ENCODE measurements at regions not wholly inside any gene's neighbourhood (a gene's known extent, or its start where the extent isn't known, plus 50 kb on each side); places are given as distances from the start of the nearest gene placed in this dataset.

DNA sequence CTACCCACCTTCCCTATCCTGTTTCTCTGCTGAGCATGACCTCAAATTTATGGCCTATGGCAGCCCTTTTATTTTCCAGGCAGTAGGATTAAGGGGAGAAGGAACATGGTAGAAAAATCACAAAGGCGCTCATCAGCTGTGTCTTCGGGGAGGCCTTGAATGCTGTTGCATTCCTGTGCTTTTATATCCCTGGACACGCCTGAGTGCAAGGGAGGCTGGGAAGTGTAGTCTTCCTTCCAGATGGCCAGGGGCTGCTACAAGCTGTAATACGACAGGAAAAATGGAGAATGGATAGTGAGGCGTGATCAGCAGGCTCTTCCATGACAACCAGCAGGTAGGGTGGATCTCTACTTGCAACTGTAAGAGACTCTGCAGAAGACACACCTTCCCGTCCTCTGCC is 210.9 kb upstream of the GGTLC1 start:
- DNase-seq (ENCODE audit: low read depth): no peak

DNA sequence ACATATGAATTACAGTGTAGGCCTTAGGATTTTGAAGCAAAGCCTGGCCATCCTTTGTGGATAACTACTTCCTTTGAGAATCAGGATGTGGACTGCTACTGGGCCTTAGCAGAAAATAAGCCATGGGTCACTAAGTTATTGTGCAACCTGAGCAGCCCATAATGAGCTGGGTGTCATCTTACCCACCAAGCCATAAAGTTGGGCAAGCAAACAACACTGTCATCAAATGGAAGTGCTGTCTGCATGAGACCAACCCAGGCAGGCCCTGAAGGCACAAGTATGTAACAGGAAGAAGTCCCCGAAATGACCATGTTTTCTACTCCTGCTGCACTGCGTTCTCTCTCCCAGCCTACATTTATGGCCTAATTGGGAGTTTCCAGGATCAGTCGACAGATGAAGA is 205.6 kb upstream of the GGTLC1 start:
- DNase-seq (ENCODE audit: low read depth): no peak

- no peak for DNase-seq (ENCODE audit: low read depth)
Observed at GRCh38 chr20:24190905-24191304, 202.3 kb upstream of the GGTLC1 start.

DNA sequence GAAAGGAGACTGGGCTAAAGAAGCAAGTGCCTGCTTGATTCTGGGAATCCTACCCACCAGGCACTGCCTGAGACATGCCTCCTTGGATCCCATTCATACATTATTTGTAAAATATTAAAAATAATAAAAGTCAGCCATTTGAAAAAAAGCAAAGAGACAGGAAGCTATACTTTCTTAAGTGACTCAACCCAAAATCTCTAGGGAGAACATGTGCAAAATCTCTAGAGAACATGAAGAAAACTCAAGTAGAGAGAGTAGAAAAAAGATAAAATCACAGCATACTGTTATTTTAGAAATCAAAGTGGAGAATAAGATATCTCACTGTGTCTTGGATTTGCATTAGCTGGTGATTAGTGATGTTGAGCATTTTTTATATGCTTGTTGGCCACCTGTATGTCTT is 197.2 kb upstream of the GGTLC1 start:
- DNase-seq (ENCODE audit: low read depth): no peak

- DNase-seq (ENCODE audit: low read depth): no peak
Observed at GRCh38 chr20:24181151-24181550, 192.6 kb upstream of the GGTLC1 start.

DNA sequence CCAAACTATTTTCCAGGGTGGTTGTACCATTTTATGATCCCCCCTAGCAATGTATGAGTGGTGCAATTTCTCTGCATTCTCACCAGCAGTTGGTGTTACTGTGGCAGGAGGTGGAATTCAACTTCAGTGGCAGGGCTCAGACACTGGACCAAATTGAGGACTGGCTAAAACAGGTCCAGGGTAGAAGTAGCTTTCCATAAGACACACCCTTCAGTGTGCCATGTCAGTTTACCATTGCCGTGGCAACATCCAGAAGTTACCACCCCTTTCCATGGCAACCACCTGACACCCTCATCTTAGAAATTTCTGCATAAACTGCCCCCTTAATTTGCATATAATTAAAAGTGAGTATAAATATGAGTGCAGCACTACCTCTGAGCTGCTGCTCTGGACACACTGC is 180.7 kb upstream of the GGTLC1 start:
- no peak for DNase-seq (ENCODE audit: low read depth)

DNA sequence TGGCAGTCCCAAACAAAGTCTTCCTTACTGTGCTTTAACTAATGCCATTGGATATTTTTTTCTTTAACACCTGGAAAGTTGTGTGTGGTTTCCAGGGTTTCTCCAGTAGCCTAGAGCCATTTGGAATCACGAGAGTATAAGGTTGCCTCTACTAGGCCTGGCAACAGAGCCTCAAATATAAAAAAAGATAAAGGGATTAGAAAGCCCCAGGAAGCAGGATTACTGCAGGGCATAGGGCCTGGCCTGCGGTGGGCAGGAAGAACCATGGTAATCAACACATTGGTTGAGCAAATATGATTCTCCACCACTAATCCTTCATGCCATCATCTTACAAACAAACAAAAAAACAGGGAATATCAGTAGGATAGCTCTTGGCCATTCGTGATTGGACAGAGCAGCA is 177.8 kb upstream of the GGTLC1 start:
- no peak for DNase-seq (ENCODE audit: low read depth)

DNA sequence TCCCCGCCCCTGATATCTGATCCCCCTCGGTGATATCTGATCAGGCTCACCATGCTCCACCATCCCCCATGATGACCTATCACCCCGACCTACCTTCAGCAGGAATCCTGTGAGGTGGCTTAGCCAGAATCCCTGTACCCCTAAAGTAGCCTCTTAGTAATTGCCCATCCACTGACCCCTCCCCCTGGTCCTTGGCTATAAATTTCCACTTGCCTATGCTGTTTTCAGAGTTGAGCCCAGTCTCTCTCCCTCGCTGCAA is 177.5 kb upstream of the GGTLC1 start:
- no peak for DNase-seq (ENCODE audit: low read depth)

DNA sequence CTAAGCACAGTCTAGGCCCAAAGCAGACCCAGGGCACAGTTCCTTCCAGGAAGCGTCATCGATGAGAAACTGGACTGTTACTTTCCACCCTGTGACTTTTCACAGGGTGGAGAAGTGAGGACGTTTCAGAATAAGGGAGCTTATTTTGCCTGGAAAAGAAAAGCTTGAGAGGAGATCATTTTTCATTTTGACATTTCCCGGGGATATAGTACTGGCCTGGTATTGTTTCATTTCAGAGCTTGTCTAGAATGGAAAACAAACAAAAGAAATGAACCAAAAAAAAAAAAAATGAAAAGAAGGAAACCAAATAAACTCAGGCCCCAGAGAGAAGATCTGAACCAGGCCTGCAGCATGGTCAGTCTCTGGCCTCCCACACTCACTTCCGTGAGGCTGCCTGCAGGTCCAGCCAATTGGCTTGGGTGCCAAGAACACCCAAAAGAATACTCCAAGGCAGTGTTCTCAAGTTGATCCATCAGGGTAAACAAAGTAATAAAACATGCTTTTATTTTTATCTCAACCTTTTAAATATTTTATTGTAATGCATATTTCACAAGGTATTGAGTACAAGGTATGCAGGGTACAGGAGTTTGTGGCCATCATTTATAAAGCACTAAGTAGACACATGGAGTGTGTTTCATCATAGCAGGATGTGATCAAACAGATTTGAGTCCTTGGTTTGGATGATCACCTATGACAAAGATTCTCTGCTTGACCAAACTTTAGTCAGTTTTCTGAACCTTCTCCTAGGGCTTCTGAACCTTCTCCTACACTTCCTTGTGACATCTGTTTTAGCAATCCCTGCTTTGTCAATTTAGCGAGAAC is 176.9 kb upstream of the GGTLC1 start:
- no peak for DNase-seq (ENCODE audit: low read depth)

GRCh38 chr20:24164360-24164759 is 175.8 kb upstream of the GGTLC1 start:
- no peak for DNase-seq (ENCODE audit: low read depth)

DNA sequence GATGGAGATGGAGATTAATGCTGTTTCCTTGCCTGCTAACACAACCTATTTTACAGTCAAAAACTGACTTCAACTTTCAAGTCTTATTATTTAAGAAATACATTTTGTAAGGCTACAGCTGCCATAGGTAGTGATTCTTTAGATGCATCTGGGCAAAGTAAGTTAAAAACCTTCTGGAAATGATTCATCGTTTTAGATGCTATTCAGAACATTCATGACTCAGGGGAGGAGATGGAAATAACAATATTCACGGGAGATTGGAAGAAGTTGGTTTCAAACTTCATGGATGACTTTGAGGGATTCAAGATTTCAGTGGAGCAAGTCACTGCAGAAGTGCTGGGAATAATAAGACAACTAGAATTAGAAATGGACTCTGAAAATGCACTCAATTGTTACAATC is 174.9 kb upstream of the GGTLC1 start:
- DNase-seq (ENCODE audit: low read depth): no peak

- peak; percentile 18 for DNase-seq (ENCODE audit: low read depth)
Observed at GRCh38 chr20:24160563-24161281, 172.1 kb upstream of the GGTLC1 start.

DNA sequence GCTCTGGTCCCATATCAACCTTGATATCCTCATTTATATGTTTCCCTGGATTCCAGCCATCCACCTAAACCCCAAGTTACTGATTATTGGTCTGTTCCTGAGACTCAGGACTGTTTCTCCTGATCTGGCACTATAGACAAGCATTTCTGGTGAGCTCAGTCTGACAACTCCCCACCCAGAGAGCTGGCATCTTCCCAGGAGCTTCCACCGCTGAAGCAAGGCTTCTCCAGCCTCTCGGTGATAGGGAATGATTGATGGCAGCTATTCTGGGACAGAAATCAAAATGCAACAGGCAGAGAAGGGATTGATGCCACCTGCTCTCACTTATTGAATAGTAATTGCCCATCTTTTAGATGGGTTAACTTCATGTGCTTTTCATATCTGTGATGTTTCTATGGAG is 169.7 kb upstream of the GGTLC1 start:
- no peak for DNase-seq (ENCODE audit: low read depth)

DNA sequence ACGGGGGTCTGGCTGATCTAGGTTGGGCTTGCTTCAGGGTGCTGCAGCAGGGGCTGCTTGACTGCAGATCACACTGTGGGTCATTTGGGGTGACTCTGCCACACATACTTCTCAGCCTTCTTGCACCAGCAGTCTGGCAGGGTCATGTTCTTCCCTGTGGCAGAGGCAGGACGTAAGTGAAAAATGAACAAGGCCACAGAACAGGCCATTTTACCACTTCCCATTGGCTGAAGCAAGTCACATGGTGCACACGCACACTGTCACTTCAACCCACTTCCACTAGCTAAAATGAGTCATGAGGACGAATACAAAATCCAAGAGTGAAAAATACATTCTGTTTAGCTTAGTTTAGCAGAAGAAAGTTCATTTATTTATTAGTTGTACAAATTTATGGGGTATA is 168.6 kb upstream of the GGTLC1 start:
- DNase-seq (ENCODE audit: low read depth): no peak

- DNase-seq (ENCODE audit: low read depth): no peak
Observed at GRCh38 chr20:24153101-24154040, 164.8 kb upstream of the GGTLC1 start.

GRCh38 chr20:24151621-24152294 is 163.2 kb upstream of the GGTLC1 start:
- no peak for DNase-seq (ENCODE audit: low read depth)

GRCh38 chr20:24150406-24150805 is 161.8 kb upstream of the GGTLC1 start:
- DNase-seq (ENCODE audit: low read depth): no peak

DNA sequence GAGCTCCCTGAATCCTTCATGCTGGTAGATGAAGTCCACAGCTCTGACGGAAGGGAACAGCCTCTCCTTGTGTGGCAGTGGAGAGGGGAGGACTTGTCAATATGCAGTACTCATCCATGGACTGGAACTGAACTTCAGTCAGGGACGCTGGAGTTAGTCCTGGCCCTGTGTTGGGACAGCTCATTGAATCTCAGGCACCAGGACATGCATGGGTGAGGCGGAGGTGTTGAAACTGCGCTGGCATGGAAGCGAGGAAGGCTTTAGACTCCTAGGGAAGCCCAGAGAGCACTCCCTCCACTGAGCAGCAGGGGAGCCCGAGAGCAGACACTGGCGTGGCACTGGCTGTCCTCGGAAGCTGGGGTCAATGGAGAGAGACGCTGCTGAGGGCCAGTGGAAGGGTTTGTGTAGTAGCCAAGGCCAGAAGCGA is 161.3 kb upstream of the GGTLC1 start:
- no peak for DNase-seq (ENCODE audit: low read depth)

- no peak for DNase-seq (ENCODE audit: low read depth)
Observed at GRCh38 chr20:24149175-24149574, 160.6 kb upstream of the GGTLC1 start.

DNA sequence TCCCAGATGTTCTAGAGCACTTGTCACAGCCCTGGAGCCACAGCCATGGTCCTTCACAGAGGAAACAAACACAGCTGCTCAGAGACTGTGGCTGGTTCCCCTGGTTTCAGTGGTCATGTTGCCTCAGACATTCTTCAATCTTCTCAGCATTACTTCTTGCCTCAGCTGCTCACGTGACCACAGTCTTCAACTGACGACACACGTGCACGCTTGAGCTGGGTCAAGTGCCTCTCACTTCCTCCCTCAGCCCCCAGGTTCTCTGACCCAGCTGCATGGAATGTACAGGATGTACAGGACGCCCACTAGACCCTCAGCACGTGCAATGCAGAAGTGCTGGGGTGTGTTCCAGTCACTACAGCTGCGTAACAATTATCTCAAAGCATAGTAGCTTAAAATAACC is 159.8 kb upstream of the GGTLC1 start:
- DNase-seq (ENCODE audit: low read depth): no peak

- DNase-seq (ENCODE audit: low read depth): no peak
Observed at GRCh38 chr20:24147961-24148360, 159.4 kb upstream of the GGTLC1 start.
